OCI-LY1 (cell line): ENCODE measurements at regions not wholly inside any gene's neighbourhood (a gene's known extent, or its start where the extent isn't known, plus 50 kb on each side); places are given as distances from the start of the nearest gene placed in this dataset.

ENCODE experiments used
- EZH2 ChIP-seq: fragments of 200-600 bp; sonication (generic), shearing (Covaris generic); IDR thresholded peaks from 2 replicates; pipeline ENCODE4 v1.8.0; 2017; ENCODE audit warnings: borderline replicate concordance, mixed run types, mild to moderate bottlenecking, antibody characterized with exemption, low read length, moderate library complexity, mixed read lengths
- TF ChIP-seq, protein P1 (sequence below): fragments of 200-600 bp; sonication (generic), shearing (Covaris generic); IDR thresholded peaks from 2 replicates; pipeline ENCODE4 v1.5.1; 2017; ENCODE audit warnings: mild to moderate bottlenecking, antibody characterized with exemption, low read length, moderate library complexity, mixed read lengths

DNA sequence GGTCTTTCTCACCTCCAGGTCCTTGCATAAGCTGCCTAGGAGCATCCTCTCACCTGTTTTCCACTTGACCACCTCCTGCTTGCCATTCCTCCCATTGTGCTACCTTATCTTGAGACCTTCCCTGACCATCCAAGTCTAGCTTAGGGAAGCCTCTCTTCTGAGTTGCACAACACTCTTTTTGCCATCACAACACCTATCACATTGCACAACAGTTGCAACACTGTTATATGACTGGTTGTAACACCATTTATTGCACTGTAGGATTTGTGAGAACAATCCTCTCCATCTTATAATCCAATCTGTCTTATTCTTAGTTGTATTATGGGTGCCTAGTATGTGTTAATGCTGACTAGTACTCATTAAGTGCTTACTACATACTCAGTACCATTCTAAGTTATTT lies 488.7 kb downstream of the OMA1 start:
- TF ChIP-seq, protein P1, sequence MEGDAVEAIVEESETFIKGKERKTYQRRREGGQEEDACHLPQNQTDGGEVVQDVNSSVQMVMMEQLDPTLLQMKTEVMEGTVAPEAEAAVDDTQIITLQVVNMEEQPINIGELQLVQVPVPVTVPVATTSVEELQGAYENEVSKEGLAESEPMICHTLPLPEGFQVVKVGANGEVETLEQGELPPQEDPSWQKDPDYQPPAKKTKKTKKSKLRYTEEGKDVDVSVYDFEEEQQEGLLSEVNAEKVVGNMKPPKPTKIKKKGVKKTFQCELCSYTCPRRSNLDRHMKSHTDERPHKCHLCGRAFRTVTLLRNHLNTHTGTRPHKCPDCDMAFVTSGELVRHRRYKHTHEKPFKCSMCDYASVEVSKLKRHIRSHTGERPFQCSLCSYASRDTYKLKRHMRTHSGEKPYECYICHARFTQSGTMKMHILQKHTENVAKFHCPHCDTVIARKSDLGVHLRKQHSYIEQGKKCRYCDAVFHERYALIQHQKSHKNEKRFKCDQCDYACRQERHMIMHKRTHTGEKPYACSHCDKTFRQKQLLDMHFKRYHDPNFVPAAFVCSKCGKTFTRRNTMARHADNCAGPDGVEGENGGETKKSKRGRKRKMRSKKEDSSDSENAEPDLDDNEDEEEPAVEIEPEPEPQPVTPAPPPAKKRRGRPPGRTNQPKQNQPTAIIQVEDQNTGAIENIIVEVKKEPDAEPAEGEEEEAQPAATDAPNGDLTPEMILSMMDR, result no peak
- no peak for TF ChIP-seq EZH2
